IMR-90 (cell line): ENCODE measurements at regions not wholly inside any gene's neighbourhood (a gene's known extent, or its start where the extent isn't known, plus 50 kb on each side); places are given as distances from the start of the nearest gene placed in this dataset.

ENCODE experiments used
- ATAC-seq: fragments of 200-7000 bp; cut with Tn5 transposase; 2 replicates; pipeline ENCODE4 v1.9.1; 2020; ENCODE audit warnings: low read depth, mild to moderate bottlenecking, moderate library complexity
- BruUV-seq: library from RNA; stranded (reverse); fragments of 400-500 nt; replicated peaks from 2 replicates; lab custom pipeline; 2021; lab: Mats Ljungman, UMichigan
- CTCF ChIA-PET: fragments of 300-600 bp; formaldehyde crosslinking; extraction: SDS; loops from one replicate; lab custom pipeline; 2021; ENCODE audit warnings: antibody characterized with exemption; lab: Yijun Ruan, JAX
- POLR2A ChIA-PET: fragments of 300-600 bp; sonication (Branson Sonifier 250); formaldehyde crosslinking; loops from one replicate; lab custom pipeline; 2022; ENCODE audit warnings: antibody characterized with exemption; ENCODE audit not compliant: unreplicated experiment; lab: Charles Lee
- DNase-seq: peaks from one replicate; pipeline ENCODE4 v3.0.0; 2013
- H2AFZ ChIP-seq: replicated peaks from 2 replicates; pipeline ENCODE3; 2013; ENCODE audit warnings: low read length, mild to moderate bottlenecking; ENCODE audit not compliant: poor library complexity
- H2AK5ac ChIP-seq: 2 replicates; pipeline ENCODE4 v1.6.1; 2013; ENCODE audit warnings: low read depth, low read length, inconsistent platforms
- H2AK9ac ChIP-seq: replicated peaks from 2 replicates; pipeline ENCODE3; 2013; ENCODE audit warnings: mild to moderate bottlenecking, low read depth, low read length, moderate library complexity; ENCODE audit not compliant: poor library complexity
- H2BK120ac ChIP-seq: 2 replicates; pipeline ENCODE4 v1.6.1; 2013; ENCODE audit warnings: low read depth, low read length, inconsistent platforms
- H2BK15ac ChIP-seq: 3 replicates; pipeline ENCODE4 v1.6.1; 2013; ENCODE audit warnings: low read depth, low read length, inconsistent platforms
- H2BK20ac ChIP-seq: 2 replicates; pipeline ENCODE4 v1.6.1; 2013; ENCODE audit warnings: low read depth, mild to moderate bottlenecking, inconsistent platforms, low read length, moderate library complexity
- H2BK5ac ChIP-seq: 2 replicates; pipeline ENCODE4 v1.6.1; 2013; ENCODE audit warnings: mild to moderate bottlenecking, low read depth, low read length, inconsistent platforms; ENCODE audit not compliant: poor library complexity, severe bottlenecking
- H3K14ac ChIP-seq: replicated peaks from 2 replicates; pipeline ENCODE4 v1.6.1; 2013; ENCODE audit warnings: low read depth, low read length, inconsistent platforms
- H3K18ac ChIP-seq: 2 replicates; pipeline ENCODE4 v1.6.1; 2013; ENCODE audit warnings: low read depth, low read length, control low read depth
- H3K23ac ChIP-seq: 2 replicates; pipeline ENCODE4 v1.6.1; 2013; ENCODE audit warnings: low read depth, low read length, inconsistent platforms
- H3K27ac ChIP-seq: 2 replicates; pipeline ENCODE4 v1.5.1; 2013; ENCODE audit warnings: mild to moderate bottlenecking, control low read depth, low read length; ENCODE audit not compliant: insufficient read depth
- H3K27me3 ChIP-seq: 2 replicates; pipeline ENCODE4 v1.6.1; 2013; ENCODE audit warnings: low read length; ENCODE audit not compliant: control insufficient read depth, insufficient read depth
- H3K36me3 ChIP-seq: 2 replicates; pipeline ENCODE4 v1.6.1; 2013; ENCODE audit warnings: low read length, mixed read lengths; ENCODE audit not compliant: control insufficient read depth, insufficient read depth
- H3K4ac ChIP-seq: 2 replicates; pipeline ENCODE4 v1.6.1; 2013; ENCODE audit warnings: low read depth, low read length, inconsistent platforms
- H3K4me1 ChIP-seq: 2 replicates; pipeline ENCODE4 v1.6.1; 2013; ENCODE audit warnings: low read length, mixed read lengths; ENCODE audit not compliant: control insufficient read depth, insufficient read depth
- H3K4me2 ChIP-seq: 2 replicates; pipeline ENCODE4 v1.6.1; 2013; ENCODE audit warnings: low read depth, mild to moderate bottlenecking, control low read depth, low read length, moderate library complexity
- H3K4me3 ChIP-seq: 2 replicates; pipeline ENCODE4 v1.5.1; 2013; ENCODE audit warnings: low read depth, mild to moderate bottlenecking, control low read depth, low read length, moderate library complexity; ENCODE audit not compliant: insufficient read depth
- H3K56ac ChIP-seq: 2 replicates; pipeline ENCODE4 v1.6.1; 2013; ENCODE audit warnings: low read length, inconsistent platforms; ENCODE audit not compliant: insufficient read depth; ENCODE audit errors: extremely low read depth
- H3K79me1 ChIP-seq, 2 experiments: 2 replicates each; pipeline ENCODE4 v1.6.1; 2013; ENCODE audit warnings: low read length in 2 of 2, inconsistent platforms in 1 of 2, low read depth in 1 of 2
- H3K9ac ChIP-seq: 2 replicates; pipeline ENCODE4 v1.6.1; 2013; ENCODE audit warnings: low read depth, low read length, control low read depth
- H3K9me1 ChIP-seq: 2 replicates; pipeline ENCODE4 v1.6.1; 2013; ENCODE audit warnings: low read length, inconsistent platforms; ENCODE audit not compliant: insufficient read depth
- H3K9me3 ChIP-seq: 2 replicates; pipeline ENCODE4 v1.6.1; 2013; ENCODE audit warnings: low read length; ENCODE audit not compliant: control insufficient read depth, insufficient read depth
- H4K20me1 ChIP-seq: 2 replicates; pipeline ENCODE4 v1.6.1; 2013; ENCODE audit warnings: low read length, inconsistent platforms; ENCODE audit not compliant: insufficient read depth
- H4K5ac ChIP-seq: 2 replicates; pipeline ENCODE4 v1.6.1; 2013; ENCODE audit warnings: mild to moderate bottlenecking, low read depth, low read length, control low read depth
- H4K8ac ChIP-seq, 2 experiments: 2 replicates each; pipeline ENCODE4 v1.6.1; 2013; ENCODE audit warnings: low read depth in 2 of 2, low read length in 2 of 2, control low read depth in 1 of 2, inconsistent platforms in 1 of 2
- H4K91ac ChIP-seq: 2 replicates; pipeline ENCODE4 v1.6.1; 2013; ENCODE audit warnings: low read depth, low read length, inconsistent platforms; ENCODE audit not compliant: insufficient read depth
- CHD1 ChIP-seq: IDR thresholded peaks from 2 replicates; pipeline ENCODE4 v1.6.1; 2012; ENCODE audit warnings: low read depth, low read length, improper control_type of control experiment
- SMC3 ChIP-seq: fragments of 150-350 bp; IDR thresholded peaks from 2 replicates; pipeline ENCODE4 v1.6.1; 2016; ENCODE audit warnings: low read depth, mild to moderate bottlenecking, antibody characterized with exemption, low read length, moderate library complexity
- WGBS, 2 experiments: methylation state at CpG; one replicate each; pipeline versions ENCODE4 v1.1.5 to v1.1.7; 2013; ENCODE audit warnings: missing lambda C conversion rate in 2 of 2; ENCODE audit not compliant: insufficient read length in 1 of 2; ENCODE audit errors: extremely low coverage in 2 of 2; 5-methylcytosine and 5-hydroxymethylcytosine counted together
- dilution Hi-C: fragments of 300-500 bp; cut with HindIII; formaldehyde crosslinking; loops from one replicate; pipeline ENCODE4 v1.14.3; 2018; ENCODE audit warnings: low sequenced_read_pairs; ENCODE audit not compliant: unreplicated experiment
- in situ Hi-C: fragments of 300-500 bp; cut with MboI; formaldehyde crosslinking; loops from 3 replicates; pipeline ENCODE4 v1.14.3; 2019; ENCODE audit warnings: low sequenced_read_pairs, inconsistent platforms, mixed read lengths
- intact Hi-C: fragments of 100-400 bp; cut with micrococcal nuclease; formaldehyde crosslinking; loops from 2 replicates; pipeline ENCODE4 v1.10.0; 2022

- ATAC-seq: no peak
- no peaks in the 10 kb centered on the region for H4K20me1 ChIP-seq
- no peak overlapping the region for H3K14ac ChIP-seq
- no peaks in the 10 kb centered on the region for H3K79me1 ChIP-seq
- no peak overlapping the region for H3K23ac ChIP-seq
- no peak overlapping the region for H2BK20ac ChIP-seq
- no peak overlapping the region for H2BK120ac ChIP-seq
- no peaks in the 10 kb centered on the region for H3K9me1 ChIP-seq
- no peaks in the 10 kb centered on the region for H3K4me1 ChIP-seq
- no TSS peak for BruUV-seq
- H2BK15ac ChIP-seq: no peak overlapping the region
- no peak overlapping the region for H3K9ac ChIP-seq
- intact Hi-C loops (no loop called here), in situ Hi-C loops (no loop called here), dilution Hi-C loops (no loop called here)
- no peak overlapping the region for H3K56ac ChIP-seq
- H3K27me3 ChIP-seq: no peaks in the 10 kb centered on the region
- CTCF ChIA-PET: no interaction called here
- TF ChIP-seq CHD1: no peak
- no peak for TF ChIP-seq SMC3
- H3K4me2 ChIP-seq: no peak overlapping the region
- H2BK5ac ChIP-seq: no peak overlapping the region
- no peak overlapping the region for H3K4ac ChIP-seq
- H2AFZ ChIP-seq: no peak overlapping the region
- no peaks in the 10 kb centered on the region for H3K9me3 ChIP-seq
- H3K18ac ChIP-seq: no peak overlapping the region
- no peak for DNase-seq
- no peaks in the 10 kb centered on the region for H3K36me3 ChIP-seq
- no peak overlapping the region for H4K91ac ChIP-seq
- no CpG with 5 or more reads among the region's 12 CpGs for WGBS, 2 experiments
- no peak overlapping the region for H3K27ac ChIP-seq
- H2AK9ac ChIP-seq: no peak overlapping the region
- POLR2A ChIA-PET: no interaction called here
- no peak overlapping the region for H2AK5ac ChIP-seq
- no peak overlapping the region for H4K8ac ChIP-seq
- H3K4me3 ChIP-seq: no peak overlapping the region
- no peak overlapping the region for H4K5ac ChIP-seq
Measured at GRCh38 chr14:94953541-94954260, 183.8 kb upstream of the GSC start.
